Endothelial cell (in vitro differentiated cells): ENCODE measurements at regions not wholly inside any gene's neighbourhood (a gene's known extent, or its start where the extent isn't known, plus 50 kb on each side); places are given as distances from the start of the nearest gene placed in this dataset.

Experiments
- DNase-seq: peaks from one replicate; pipeline ENCODE4 v3.0.0; 2021; ENCODE audit warnings: low spot score
- H3K27ac Mint-ChIP-seq: one replicate; pipeline ENCODE4 v1.8.0; 2021; ENCODE audit warnings: mixed read lengths, inconsistent platforms; ENCODE audit not compliant: unreplicated experiment
- H3K27me3 Mint-ChIP-seq: one replicate; pipeline ENCODE4 v1.8.0; 2021; ENCODE audit warnings: mild to moderate bottlenecking, moderate library complexity, mixed read lengths, inconsistent platforms; ENCODE audit not compliant: unreplicated experiment
- H3K36me3 Mint-ChIP-seq: one replicate; pipeline ENCODE4 v1.8.0; 2021; ENCODE audit warnings: mild to moderate bottlenecking, low read depth, mixed read lengths, inconsistent platforms; ENCODE audit not compliant: unreplicated experiment
- H3K4me1 Mint-ChIP-seq: one replicate; pipeline ENCODE4 v1.8.0; 2021; ENCODE audit warnings: mild to moderate bottlenecking, mixed read lengths, inconsistent platforms; ENCODE audit not compliant: unreplicated experiment
- H3K4me3 Mint-ChIP-seq: one replicate; pipeline ENCODE4 v1.8.0; 2021; ENCODE audit warnings: mild to moderate bottlenecking, mixed read lengths, inconsistent platforms; ENCODE audit not compliant: unreplicated experiment
- H3K9me3 Mint-ChIP-seq: one replicate; pipeline ENCODE4 v1.8.0; 2021; ENCODE audit warnings: mixed read lengths, inconsistent platforms; ENCODE audit not compliant: unreplicated experiment
- CTCF ChIP-seq: fragments of 200-600 bp; sonication (generic); IDR thresholded peaks from one replicate; pipeline ENCODE4 v1.5.0; 2021; ENCODE audit warnings: antibody characterized with exemption; ENCODE audit not compliant: unreplicated experiment

GRCh38 chr1:185573677-185574076, 160.5 kb upstream of the HMCN1 start:
- Mint-ChIP-seq H3K27ac (no peak overlapping the region), H3K4me3 (no peak overlapping the region)

GRCh38 chr1:185573162-185573561, 161.0 kb upstream of the HMCN1 start:
- H3K4me3 Mint-ChIP-seq: no peak overlapping the region
- DNase-seq: no peak
- peaks cover 2% of the 10 kb centered on the region for H3K27me3 Mint-ChIP-seq
- no peaks in the 10 kb centered on the region for H3K36me3 Mint-ChIP-seq
- no peak overlapping the region for H3K27ac Mint-ChIP-seq
- H3K9me3 Mint-ChIP-seq: no peaks in the 10 kb centered on the region
- TF ChIP-seq CTCF: no peak
- H3K4me1 Mint-ChIP-seq: no peaks in the 10 kb centered on the region

More at GRCh38 chr1:185573677-185574076, 160.5 kb upstream of the HMCN1 start:
- H3K27me3 Mint-ChIP-seq: peaks cover 2% of the 10 kb centered on the region
- DNase-seq: no peak
- no peaks in the 10 kb centered on the region for H3K9me3 Mint-ChIP-seq
- no peak for TF ChIP-seq CTCF
- H3K4me1 Mint-ChIP-seq: no peaks in the 10 kb centered on the region
- no peaks in the 10 kb centered on the region for H3K36me3 Mint-ChIP-seq

- peaks cover 2% of the 10 kb centered on the region for H3K27me3 Mint-ChIP-seq
- H3K36me3 Mint-ChIP-seq: no peaks in the 10 kb centered on the region
- H3K27ac Mint-ChIP-seq: no peak overlapping the region
- no peak for TF ChIP-seq CTCF
- H3K4me3 Mint-ChIP-seq: no peak overlapping the region
- H3K9me3 Mint-ChIP-seq: no peaks in the 10 kb centered on the region
- DNase-seq: no peak
- no peaks in the 10 kb centered on the region for H3K4me1 Mint-ChIP-seq
Observed at GRCh38 chr1:185570962-185571361, 163.2 kb upstream of the HMCN1 start.

GRCh38 chr1:185568155-185569123, 165.8 kb upstream of the HMCN1 start:
- no peak for DNase-seq
- Mint-ChIP-seq H3K36me3 (no peaks in the 10 kb centered on the region), H3K9me3 (no peaks in the 10 kb centered on the region), H3K27ac (no peak overlapping the region), H3K4me1 (no peaks in the 10 kb centered on the region), H3K27me3 (peaks cover 3% of the 10 kb centered on the region), H3K4me3 (no peak overlapping the region)
- no peak for TF ChIP-seq CTCF

GRCh38 chr1:185567440-185567839, 166.8 kb upstream of the HMCN1 start:
- TF ChIP-seq CTCF: no peak
- H3K4me3 Mint-ChIP-seq: no peak overlapping the region
- H3K27ac Mint-ChIP-seq: no peak overlapping the region
- no peaks in the 10 kb centered on the region for H3K4me1 Mint-ChIP-seq
- H3K36me3 Mint-ChIP-seq: no peaks in the 10 kb centered on the region
- H3K27me3 Mint-ChIP-seq: peaks cover 1% of the 10 kb centered on the region
- H3K9me3 Mint-ChIP-seq: no peaks in the 10 kb centered on the region
- no peak for DNase-seq
